ENCODE measurements at regions not wholly inside any gene's neighbourhood (a gene's known extent, or its start where the extent isn't known, plus 50 kb on each side); places are given as distances from the start of the nearest gene placed in this dataset.

DNA sequence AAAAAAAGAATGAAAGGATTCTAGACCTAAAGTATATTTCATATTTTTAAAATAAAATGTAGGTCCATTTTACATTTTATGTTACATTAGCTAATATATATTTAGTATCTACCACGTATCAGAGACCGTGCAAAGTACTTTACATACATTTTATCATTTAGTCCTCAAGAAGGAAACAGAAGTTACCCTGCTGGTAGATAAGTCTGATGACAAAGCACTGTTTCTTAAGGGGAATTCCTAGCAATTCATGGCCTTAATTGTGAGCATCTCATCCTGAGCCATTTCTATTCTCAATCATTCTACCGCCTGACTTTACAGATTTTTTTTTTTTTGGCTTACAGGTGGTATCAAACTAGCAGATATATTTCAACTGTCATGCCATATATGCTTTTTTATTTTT, 367.7 kb downstream of the PRELID2 start:
- TF ChIP-seq, protein P1, sequence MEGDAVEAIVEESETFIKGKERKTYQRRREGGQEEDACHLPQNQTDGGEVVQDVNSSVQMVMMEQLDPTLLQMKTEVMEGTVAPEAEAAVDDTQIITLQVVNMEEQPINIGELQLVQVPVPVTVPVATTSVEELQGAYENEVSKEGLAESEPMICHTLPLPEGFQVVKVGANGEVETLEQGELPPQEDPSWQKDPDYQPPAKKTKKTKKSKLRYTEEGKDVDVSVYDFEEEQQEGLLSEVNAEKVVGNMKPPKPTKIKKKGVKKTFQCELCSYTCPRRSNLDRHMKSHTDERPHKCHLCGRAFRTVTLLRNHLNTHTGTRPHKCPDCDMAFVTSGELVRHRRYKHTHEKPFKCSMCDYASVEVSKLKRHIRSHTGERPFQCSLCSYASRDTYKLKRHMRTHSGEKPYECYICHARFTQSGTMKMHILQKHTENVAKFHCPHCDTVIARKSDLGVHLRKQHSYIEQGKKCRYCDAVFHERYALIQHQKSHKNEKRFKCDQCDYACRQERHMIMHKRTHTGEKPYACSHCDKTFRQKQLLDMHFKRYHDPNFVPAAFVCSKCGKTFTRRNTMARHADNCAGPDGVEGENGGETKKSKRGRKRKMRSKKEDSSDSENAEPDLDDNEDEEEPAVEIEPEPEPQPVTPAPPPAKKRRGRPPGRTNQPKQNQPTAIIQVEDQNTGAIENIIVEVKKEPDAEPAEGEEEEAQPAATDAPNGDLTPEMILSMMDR (conservative IDR thresholded peaks at IDR 0.05; ENCODE audit: low read length) = no peak
- no peak for DNase-seq (ENCODE audit: low read depth)
- no peak overlapping the region for H3K4me3 ChIP-seq (ENCODE audit: low read length)

DNA sequence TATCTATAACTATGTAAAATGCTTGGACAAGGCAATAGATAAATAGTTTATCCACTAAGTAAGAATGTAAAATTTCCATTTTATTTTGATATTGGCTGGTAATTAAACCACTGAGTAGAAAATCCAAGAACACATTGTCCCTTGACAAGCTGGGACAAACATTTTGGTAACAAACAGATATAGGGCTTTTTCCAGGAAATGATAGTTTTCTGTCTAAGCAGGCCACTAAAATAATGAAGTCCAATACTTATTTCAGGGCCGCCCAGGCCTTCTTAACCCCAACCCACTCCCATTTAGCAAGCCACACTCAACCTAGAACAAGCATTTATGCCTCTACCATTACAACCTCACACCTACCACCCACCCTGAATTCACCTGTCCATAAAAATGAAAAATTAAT, 368.6 kb downstream of the PRELID2 start:
- no peak for DNase-seq (ENCODE audit: low read depth)
- no peak overlapping the region for H3K4me3 ChIP-seq (ENCODE audit: low read length)
- TF ChIP-seq, protein P1 (conservative IDR thresholded peaks at IDR 0.05; ENCODE audit: low read length) = no peak

- TF ChIP-seq, protein P1 (conservative IDR thresholded peaks at IDR 0.05; ENCODE audit: low read length) = no peak
- H3K4me3 ChIP-seq (ENCODE audit: low read length) = no peak overlapping the region
- DNase-seq (ENCODE audit: low read depth) = peak; percentile 7
Observed at GRCh38 chr5:145465474-145466263, 369.5 kb downstream of the PRELID2 start.

DNA sequence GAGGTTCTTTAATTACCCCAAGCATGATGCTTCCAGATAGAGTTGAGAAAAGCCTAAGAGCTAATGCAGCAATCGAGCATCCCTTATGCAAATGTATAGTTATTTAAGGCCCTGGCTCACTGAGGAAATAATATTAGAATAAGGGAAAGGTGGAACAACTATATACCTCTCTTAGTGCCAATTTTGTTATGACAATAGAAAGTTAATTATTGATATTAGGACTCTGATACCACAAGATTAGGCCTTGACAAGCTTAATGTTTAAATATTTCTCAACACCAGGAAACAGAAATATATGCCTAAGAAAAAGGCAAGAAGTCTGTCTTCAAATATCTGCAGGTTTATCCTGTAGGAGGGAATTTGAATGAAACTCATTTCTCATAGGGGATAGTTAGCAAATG, 371.0 kb downstream of the PRELID2 start:
- H3K4me3 ChIP-seq (ENCODE audit: low read length) = no peak overlapping the region
- DNase-seq (ENCODE audit: low read depth) = no peak
- TF ChIP-seq, protein P1 (conservative IDR thresholded peaks at IDR 0.05; ENCODE audit: low read length) = no peak

- TF ChIP-seq, protein P1 (conservative IDR thresholded peaks at IDR 0.05; ENCODE audit: low read length) = no peak
- H3K4me3 ChIP-seq (ENCODE audit: low read length) = no peak overlapping the region
- DNase-seq (ENCODE audit: low read depth) = peak; percentile 6
Observed at GRCh38 chr5:145463634-145464033, 371.5 kb downstream of the PRELID2 start.

DNA sequence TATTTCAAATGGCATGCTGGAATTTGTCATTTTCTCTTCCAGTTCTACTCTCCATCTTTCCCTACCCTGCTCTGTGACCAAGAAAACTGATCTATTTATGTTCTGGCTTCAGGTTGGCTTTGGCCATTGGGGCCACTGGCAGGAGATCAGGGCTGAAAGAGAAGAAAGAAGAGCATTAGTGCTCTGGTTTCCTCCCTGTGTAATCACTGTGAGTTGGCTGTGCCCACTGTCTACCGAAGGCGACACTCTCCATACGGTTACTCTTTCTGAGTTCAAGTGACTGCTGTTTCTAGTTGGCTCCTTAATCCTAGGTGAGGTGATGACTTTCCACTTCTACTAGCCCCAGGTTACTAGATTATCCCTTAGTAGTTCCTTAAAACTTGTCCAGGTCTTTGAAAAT, 372.6 kb downstream of the PRELID2 start:
- no peak for DNase-seq (ENCODE audit: low read depth)
- no peak overlapping the region for H3K4me3 ChIP-seq (ENCODE audit: low read length)
- TF ChIP-seq, protein P1 (conservative IDR thresholded peaks at IDR 0.05; ENCODE audit: low read length) = no peak

DNA sequence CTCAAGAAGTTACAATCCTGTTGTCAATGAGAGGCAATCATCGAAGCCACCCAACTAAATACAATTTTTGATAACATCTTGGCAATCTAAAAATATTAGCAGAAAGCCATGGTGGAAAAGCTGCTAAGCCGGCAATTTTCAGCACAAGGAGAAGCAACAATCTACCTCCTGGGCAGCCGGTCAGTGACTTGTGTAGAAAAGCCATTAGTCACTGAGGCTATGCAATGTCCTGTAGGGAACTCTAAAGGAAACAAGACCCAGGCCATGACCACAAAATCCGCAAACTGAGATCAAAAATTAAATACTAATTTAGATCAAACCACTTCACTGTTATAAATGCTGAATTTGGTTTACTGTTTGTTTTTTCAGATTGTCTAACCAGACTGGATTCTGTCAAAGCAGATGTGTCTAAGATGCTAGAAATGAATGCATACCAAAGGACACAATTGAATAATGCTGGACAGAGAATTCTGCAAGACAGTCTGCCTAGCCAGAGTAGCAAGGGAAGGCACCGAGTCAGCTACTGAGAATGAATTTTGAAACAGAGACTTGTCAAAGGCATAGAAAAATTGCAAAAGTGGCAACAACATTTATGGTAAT, 384.8 kb downstream of the PRELID2 start:
- TF ChIP-seq, protein P1 (conservative IDR thresholded peaks at IDR 0.05; ENCODE audit: low read length) = no peak
- H3K4me3 ChIP-seq (ENCODE audit: low read length) = no peak overlapping the region
- peak; percentile 9 for DNase-seq (ENCODE audit: low read depth)

Data from AG10803 (cell line).